ENCODE measurements at regions not wholly inside any gene's neighbourhood (a gene's known extent, or its start where the extent isn't known, plus 50 kb on each side); places are given as distances from the start of the nearest gene placed in this dataset.

DNA sequence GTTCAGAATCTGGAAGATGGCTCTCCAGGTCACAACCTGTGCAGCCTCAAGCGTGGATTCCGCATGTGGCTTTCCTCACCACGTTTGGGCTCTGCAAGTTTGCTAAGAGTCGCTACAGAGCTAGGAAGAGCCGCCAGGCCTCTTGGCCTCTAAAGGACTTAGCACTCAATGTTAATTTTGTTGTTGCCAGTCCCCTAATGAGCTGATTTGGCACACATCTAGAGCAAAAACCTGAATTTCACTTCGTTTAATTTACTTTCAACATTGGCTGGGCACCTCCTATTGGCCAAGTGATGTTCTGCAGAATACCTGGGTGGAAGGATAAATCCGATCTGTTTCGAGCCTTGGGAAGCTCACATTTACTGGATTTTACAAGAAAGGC is 65.8 kb upstream of the UNC5A start:
- no peaks in the 10 kb centered on the region for H3K9me3 ChIP-seq (ENCODE audit: insufficient read depth, low read length)
- no peaks in the 10 kb centered on the region for H3K27me3 ChIP-seq (ENCODE audit: low read length)
- no peaks in the 10 kb centered on the region for H3K9me2 ChIP-seq (replicated peaks; ENCODE audit: insufficient read depth, low read length)
- no peaks in the 10 kb centered on the region for H3K36me3 ChIP-seq (ENCODE audit: low read length)
- no peak overlapping the region for H3K4me3 ChIP-seq (ENCODE audit: insufficient read depth, low read length, poor library complexity, severe bottlenecking)
- no peaks in the 10 kb centered on the region for H4K20me1 ChIP-seq (ENCODE audit: low read depth, low read length)
- no peak overlapping the region for H3K4me2 ChIP-seq (ENCODE audit: low read depth, low read length, poor library complexity, severe bottlenecking)
- no peak overlapping the region for H3K27ac ChIP-seq (ENCODE audit: low read depth, low read length)
- no peaks in the 10 kb centered on the region for H3F3A ChIP-seq (ENCODE audit: insufficient read depth)
- H2AFZ ChIP-seq (ENCODE audit: low read depth, low read length, severe bottlenecking), result no peak overlapping the region
- H3K9ac ChIP-seq (ENCODE audit: low read length), result no peak overlapping the region
- no peaks in the 10 kb centered on the region for H3K79me2 ChIP-seq (ENCODE audit: insufficient read depth, low read length)
- no peak for TF ChIP-seq EZH2phosphoT487 (conservative IDR thresholded peaks at IDR 0.05; ENCODE audit: low read length)
- TF ChIP-seq, protein P1, sequence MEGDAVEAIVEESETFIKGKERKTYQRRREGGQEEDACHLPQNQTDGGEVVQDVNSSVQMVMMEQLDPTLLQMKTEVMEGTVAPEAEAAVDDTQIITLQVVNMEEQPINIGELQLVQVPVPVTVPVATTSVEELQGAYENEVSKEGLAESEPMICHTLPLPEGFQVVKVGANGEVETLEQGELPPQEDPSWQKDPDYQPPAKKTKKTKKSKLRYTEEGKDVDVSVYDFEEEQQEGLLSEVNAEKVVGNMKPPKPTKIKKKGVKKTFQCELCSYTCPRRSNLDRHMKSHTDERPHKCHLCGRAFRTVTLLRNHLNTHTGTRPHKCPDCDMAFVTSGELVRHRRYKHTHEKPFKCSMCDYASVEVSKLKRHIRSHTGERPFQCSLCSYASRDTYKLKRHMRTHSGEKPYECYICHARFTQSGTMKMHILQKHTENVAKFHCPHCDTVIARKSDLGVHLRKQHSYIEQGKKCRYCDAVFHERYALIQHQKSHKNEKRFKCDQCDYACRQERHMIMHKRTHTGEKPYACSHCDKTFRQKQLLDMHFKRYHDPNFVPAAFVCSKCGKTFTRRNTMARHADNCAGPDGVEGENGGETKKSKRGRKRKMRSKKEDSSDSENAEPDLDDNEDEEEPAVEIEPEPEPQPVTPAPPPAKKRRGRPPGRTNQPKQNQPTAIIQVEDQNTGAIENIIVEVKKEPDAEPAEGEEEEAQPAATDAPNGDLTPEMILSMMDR (IDR thresholded peaks at IDR 0.05; ENCODE audit: insufficient read depth, low read length, poor library complexity, severe bottlenecking), result peak; percentile 18

DNA sequence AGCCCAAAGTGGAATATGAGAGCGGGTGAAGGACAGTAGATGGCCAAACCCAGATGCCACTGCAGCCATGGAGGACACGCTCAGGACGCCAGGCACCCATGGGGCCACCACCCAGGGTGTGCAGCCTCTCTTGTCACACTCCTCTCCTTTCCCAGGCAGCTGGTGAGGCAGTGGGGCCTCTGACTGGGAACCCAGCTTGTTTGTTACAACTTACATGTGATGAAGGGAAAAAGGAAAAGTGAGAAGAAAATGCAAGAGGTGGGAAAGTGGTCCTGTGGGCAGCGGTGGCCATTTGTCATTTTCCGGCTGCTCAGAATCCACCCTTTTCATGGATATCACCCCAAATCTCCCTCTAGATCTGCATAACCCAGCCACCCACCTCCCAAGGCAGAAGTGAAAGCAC is 62.7 kb upstream of the UNC5A start:
- Histone ChIP-seq H3K27me3 (ENCODE audit: low read length) (no peaks in the 10 kb centered on the region), H4K20me1 (ENCODE audit: low read depth, low read length) (no peaks in the 10 kb centered on the region), H3K27ac (ENCODE audit: low read depth, low read length) (no peak overlapping the region), H3K9me2 (replicated peaks; ENCODE audit: insufficient read depth, low read length) (no peaks in the 10 kb centered on the region), H2AFZ (ENCODE audit: low read depth, low read length, severe bottlenecking) (no peak overlapping the region), H3K36me3 (ENCODE audit: low read length) (no peaks in the 10 kb centered on the region), H3K9ac (ENCODE audit: low read length) (no peak overlapping the region), H3K4me3 (ENCODE audit: insufficient read depth, low read length, poor library complexity, severe bottlenecking) (no peak overlapping the region), H3K9me3 (ENCODE audit: insufficient read depth, low read length) (no peaks in the 10 kb centered on the region), H3K4me2 (ENCODE audit: low read depth, low read length, poor library complexity, severe bottlenecking) (no peak overlapping the region), H3K79me2 (ENCODE audit: insufficient read depth, low read length) (no peaks in the 10 kb centered on the region), H3F3A (ENCODE audit: insufficient read depth) (no peaks in the 10 kb centered on the region)
- no peak for TF ChIP-seq EZH2phosphoT487 (conservative IDR thresholded peaks at IDR 0.05; ENCODE audit: low read length)
- TF ChIP-seq, protein P1 (IDR thresholded peaks at IDR 0.05; ENCODE audit: insufficient read depth, low read length, poor library complexity, severe bottlenecking), result no peak

DNA sequence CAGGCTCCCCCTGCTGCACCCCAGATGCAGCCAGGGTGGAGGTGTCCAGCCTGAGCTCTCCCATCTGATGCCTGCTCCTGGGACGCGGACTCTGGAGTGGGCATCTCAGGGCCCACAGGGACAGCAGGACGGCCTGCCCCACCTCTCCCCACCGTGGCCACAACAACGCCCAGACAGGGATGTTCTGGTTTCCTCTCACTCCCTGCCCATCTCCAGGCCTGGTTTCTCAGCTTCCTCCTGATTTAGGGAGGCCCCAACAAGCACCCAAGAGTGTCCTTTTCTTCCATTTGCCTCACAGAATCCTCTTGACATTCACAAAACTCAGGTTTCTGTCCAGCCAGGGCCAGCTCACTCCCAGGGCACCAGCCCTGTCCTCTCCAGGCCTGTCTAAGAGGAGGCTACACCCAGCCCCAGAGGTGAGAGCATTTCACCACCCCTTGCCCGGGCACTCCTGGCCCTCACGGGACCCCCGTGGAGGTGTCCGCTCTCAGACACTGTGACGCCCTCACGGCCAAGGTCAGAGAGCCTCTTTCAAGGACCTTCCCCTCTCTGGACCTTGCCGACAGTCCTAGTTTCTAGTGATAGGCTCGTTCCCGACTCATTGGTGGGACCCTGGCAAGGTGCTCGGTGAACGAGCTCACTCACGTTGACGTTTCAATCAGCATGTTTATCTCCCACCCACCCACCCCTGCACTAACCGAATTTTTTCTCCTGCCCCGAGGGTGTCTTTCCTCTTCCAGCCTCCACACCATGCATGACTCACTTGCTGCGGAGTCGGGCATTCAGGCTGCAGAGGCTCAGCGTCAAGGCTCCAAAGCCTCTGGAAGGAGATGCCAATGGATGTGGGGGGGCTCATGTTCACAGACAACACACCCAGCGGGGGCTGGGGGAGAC is 62.0 kb upstream of the UNC5A start:
- H3K9me3 ChIP-seq (ENCODE audit: insufficient read depth, low read length), result no peaks in the 10 kb centered on the region
- H3K9me2 ChIP-seq (replicated peaks; ENCODE audit: insufficient read depth, low read length), result no peaks in the 10 kb centered on the region
- H3K79me2 ChIP-seq (ENCODE audit: insufficient read depth, low read length), result no peaks in the 10 kb centered on the region
- H2AFZ ChIP-seq (ENCODE audit: low read depth, low read length, severe bottlenecking), result no peak overlapping the region
- H3F3A ChIP-seq (ENCODE audit: insufficient read depth), result no peaks in the 10 kb centered on the region
- H4K20me1 ChIP-seq (ENCODE audit: low read depth, low read length), result no peaks in the 10 kb centered on the region
- H3K36me3 ChIP-seq (ENCODE audit: low read length), result no peaks in the 10 kb centered on the region
- no peak overlapping the region for H3K4me2 ChIP-seq (ENCODE audit: low read depth, low read length, poor library complexity, severe bottlenecking)
- TF ChIP-seq EZH2phosphoT487 (conservative IDR thresholded peaks at IDR 0.05; ENCODE audit: low read length), result no peak
- TF ChIP-seq, protein P1 (IDR thresholded peaks at IDR 0.05; ENCODE audit: insufficient read depth, low read length, poor library complexity, severe bottlenecking), result no peak
- no peaks in the 10 kb centered on the region for H3K27me3 ChIP-seq (ENCODE audit: low read length)
- no peak overlapping the region for H3K27ac ChIP-seq (ENCODE audit: low read depth, low read length)
- no peak overlapping the region for H3K9ac ChIP-seq (ENCODE audit: low read length)
- H3K4me3 ChIP-seq (ENCODE audit: insufficient read depth, low read length, poor library complexity, severe bottlenecking), result no peak overlapping the region
